ENCODE measurements at regions not wholly inside any gene's neighbourhood (a gene's known extent, or its start where the extent isn't known, plus 50 kb on each side); places are given as distances from the start of the nearest gene placed in this dataset.

DNA sequence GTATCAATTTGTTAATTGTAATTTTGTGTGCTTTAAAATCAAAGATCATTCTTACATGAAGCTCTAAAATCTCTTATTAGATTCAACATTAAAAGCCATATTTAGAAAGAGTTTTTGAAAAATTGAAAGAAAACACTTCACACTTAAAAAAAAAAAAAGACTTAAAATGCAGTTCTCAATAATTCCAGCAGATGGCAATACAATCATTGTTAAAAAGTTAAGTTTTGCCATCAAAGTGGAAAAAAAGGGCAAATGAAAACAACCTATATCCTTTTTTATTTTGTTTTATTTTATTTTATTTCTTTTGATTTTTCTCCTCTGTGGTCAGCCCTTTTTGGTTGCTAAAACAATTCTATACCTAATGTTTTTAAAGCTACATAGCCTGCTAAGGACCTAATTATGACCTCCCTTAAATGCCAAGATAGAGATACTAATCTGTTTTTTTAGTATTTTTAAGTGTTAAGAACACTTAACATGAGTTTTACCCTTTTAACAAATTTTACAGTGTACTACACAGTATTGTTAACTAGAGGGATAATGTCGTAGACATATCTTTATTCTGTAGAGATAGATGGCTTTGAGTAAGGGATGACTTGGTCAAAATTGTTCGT is 154.2 kb upstream of the DAB2 start:
- Histone ChIP-seq H3K4me1 (ENCODE audit: control insufficient read depth in 5 of 5, insufficient read depth in 5 of 5, low read length in 5 of 5) (peaks cover 0 to 19% (median 0%) of the 10 kb centered on the region in 5 donors), H3K9ac (ENCODE audit: insufficient read depth in 1 of 2, low read length in 2 of 2) (no peak overlapping the region), H3K9me3 (ENCODE audit: control insufficient read depth in 4 of 4, insufficient read depth in 3 of 4, low read length in 3 of 4) (no peaks in the 10 kb centered on the region), H3K4me3 (no peak overlapping the region), H3K27me3 (ENCODE audit: control insufficient read depth in 3 of 3, insufficient read depth in 3 of 3, low read length in 2 of 3) (no peaks in the 10 kb centered on the region), H3K36me3 (ENCODE audit: control insufficient read depth in 4 of 4, insufficient read depth in 4 of 4, low read length in 4 of 4) (no peaks in the 10 kb centered on the region), H3K27ac (ENCODE audit: low read depth in 1 of 2, low read length in 1 of 2) (no peak overlapping the region)
- DNase-seq (peak in 2 of 3 donors; percentile 59 to 77), ATAC-seq (ENCODE audit: insufficient read depth, low FRiP score) (no peak)
- 85 to 92% methylated on average over 2 of the region's 2 CpGs for WGBS, 2 donors
- TF ChIP-seq, protein P1, sequence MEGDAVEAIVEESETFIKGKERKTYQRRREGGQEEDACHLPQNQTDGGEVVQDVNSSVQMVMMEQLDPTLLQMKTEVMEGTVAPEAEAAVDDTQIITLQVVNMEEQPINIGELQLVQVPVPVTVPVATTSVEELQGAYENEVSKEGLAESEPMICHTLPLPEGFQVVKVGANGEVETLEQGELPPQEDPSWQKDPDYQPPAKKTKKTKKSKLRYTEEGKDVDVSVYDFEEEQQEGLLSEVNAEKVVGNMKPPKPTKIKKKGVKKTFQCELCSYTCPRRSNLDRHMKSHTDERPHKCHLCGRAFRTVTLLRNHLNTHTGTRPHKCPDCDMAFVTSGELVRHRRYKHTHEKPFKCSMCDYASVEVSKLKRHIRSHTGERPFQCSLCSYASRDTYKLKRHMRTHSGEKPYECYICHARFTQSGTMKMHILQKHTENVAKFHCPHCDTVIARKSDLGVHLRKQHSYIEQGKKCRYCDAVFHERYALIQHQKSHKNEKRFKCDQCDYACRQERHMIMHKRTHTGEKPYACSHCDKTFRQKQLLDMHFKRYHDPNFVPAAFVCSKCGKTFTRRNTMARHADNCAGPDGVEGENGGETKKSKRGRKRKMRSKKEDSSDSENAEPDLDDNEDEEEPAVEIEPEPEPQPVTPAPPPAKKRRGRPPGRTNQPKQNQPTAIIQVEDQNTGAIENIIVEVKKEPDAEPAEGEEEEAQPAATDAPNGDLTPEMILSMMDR (IDR thresholded peaks at IDR 0.05; ENCODE audit: control extremely low read depth, extremely low read depth) = no peak

DNA sequence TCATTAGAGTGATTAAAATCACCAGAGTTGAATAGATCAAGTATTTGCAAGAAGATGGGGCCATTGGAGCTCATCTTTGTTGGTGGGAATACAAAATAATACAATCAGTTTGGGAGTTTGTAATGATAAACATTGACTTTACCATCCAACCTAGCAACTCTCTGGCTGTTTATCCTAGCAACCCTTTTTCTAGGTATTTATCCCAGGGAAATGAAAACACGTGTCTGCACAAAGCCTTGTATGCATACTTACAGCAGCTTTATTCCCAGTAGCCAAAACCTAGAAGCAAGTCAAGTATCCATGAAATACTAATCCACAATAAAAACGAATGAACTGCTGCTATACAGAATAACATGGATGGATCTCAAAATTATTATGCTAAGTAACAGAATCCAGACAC is 152.7 kb upstream of the DAB2 start:
- H3K4me1 ChIP-seq (ENCODE audit: control insufficient read depth in 5 of 5, insufficient read depth in 5 of 5, low read length in 5 of 5) = peaks cover 0 to 19% (median 0%) of the 10 kb centered on the region in 5 donors
- TF ChIP-seq, protein P1 (IDR thresholded peaks at IDR 0.05; ENCODE audit: control extremely low read depth, extremely low read depth) = no peak
- no peak overlapping the region for H3K9ac ChIP-seq (ENCODE audit: insufficient read depth in 1 of 2, low read length in 2 of 2)
- ATAC-seq (ENCODE audit: insufficient read depth, low FRiP score) (no peak), DNase-seq (no peak)
- no peaks in the 10 kb centered on the region for H3K9me3 ChIP-seq (ENCODE audit: control insufficient read depth in 4 of 4, insufficient read depth in 3 of 4, low read length in 3 of 4)
- WGBS, 2 donors = 47 to 65% methylated on average over 2 of the region's 2 CpGs
- no peak overlapping the region for H3K27ac ChIP-seq (ENCODE audit: low read depth in 1 of 2, low read length in 1 of 2)
- no peaks in the 10 kb centered on the region for H3K27me3 ChIP-seq (ENCODE audit: control insufficient read depth in 3 of 3, insufficient read depth in 3 of 3, low read length in 2 of 3)
- no peaks in the 10 kb centered on the region for H3K36me3 ChIP-seq (ENCODE audit: control insufficient read depth in 4 of 4, insufficient read depth in 4 of 4, low read length in 4 of 4)
- no peak overlapping the region for H3K4me3 ChIP-seq

DNA sequence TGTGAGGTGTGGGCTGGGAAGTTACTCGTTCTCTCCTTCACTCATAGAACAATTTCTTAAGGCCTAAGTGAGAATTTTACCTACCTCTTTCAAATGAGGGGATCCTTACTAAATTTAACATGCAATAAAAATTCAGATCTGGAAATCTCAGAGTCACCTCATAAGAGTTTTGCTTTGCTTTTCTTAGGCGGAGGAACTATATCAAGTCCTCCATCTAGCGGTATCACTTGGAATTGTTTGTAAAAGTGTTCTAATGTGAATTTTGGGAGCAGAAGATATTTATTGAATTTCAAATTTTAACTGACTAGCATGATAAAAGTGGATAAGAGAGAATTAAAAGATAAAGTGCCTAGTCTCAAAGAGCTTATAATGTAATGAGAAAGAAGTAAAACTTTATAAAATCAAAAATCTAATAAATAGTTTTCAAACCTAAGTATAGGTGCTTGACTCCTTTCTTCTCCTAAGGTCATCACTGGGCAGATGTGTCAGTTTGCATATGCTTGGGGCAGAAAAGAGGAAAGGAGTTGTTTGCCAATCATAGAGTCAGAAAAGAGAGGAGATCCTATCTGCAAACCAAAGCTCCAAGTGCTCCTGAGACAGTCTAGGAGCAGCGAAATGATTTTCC is 145.7 kb upstream of the DAB2 start:
- ATAC-seq (ENCODE audit: insufficient read depth, low FRiP score) (no peak), DNase-seq (peak in 2 of 3 donors; percentile 74 to 77)
- H3K36me3 ChIP-seq (ENCODE audit: control insufficient read depth in 4 of 4, insufficient read depth in 4 of 4, low read length in 4 of 4) = no peaks in the 10 kb centered on the region
- no peak overlapping the region for H3K27ac ChIP-seq (ENCODE audit: low read depth in 1 of 2, low read length in 1 of 2)
- H3K9me3 ChIP-seq (ENCODE audit: control insufficient read depth in 4 of 4, insufficient read depth in 3 of 4, low read length in 3 of 4) = no peaks in the 10 kb centered on the region
- TF ChIP-seq, protein P1 (IDR thresholded peaks at IDR 0.05; ENCODE audit: control extremely low read depth, extremely low read depth) = peak; percentile 25
- no peaks in the 10 kb centered on the region for H3K27me3 ChIP-seq (ENCODE audit: control insufficient read depth in 3 of 3, insufficient read depth in 3 of 3, low read length in 2 of 3)
- H3K9ac ChIP-seq (ENCODE audit: insufficient read depth in 1 of 2, low read length in 2 of 2) = peak overlapping the region in 1 of 2 donors; percentile 37
- H3K4me3 ChIP-seq = no peak overlapping the region
- peaks cover 0 to 6% (median 0%) of the 10 kb centered on the region in 5 donors for H3K4me1 ChIP-seq (ENCODE audit: control insufficient read depth in 5 of 5, insufficient read depth in 5 of 5, low read length in 5 of 5)
- 36 to 39% methylated on average over 4 of the region's 4 CpGs for WGBS, 2 donors
